ENCODE measurements at regions not wholly inside any gene's neighbourhood (a gene's known extent, or its start where the extent isn't known, plus 50 kb on each side); places are given as distances from the start of the nearest gene placed in this dataset.
"Not testable (repeated sequence)": the region's sequence is repeated elsewhere in the genome, so short reads cannot be mapped to it uniquely, and the experiment has no call there.

- intact Hi-C loops (cut with DNase I): no loop called here
- H3K36me3 ChIP-seq: no peaks in the 10 kb centered on the region
- H3K9me3 ChIP-seq: no peaks in the 10 kb centered on the region
- no peak overlapping the region for H3K27ac ChIP-seq
- H3K27me3 ChIP-seq: no peaks in the 10 kb centered on the region
- DNase-seq: no peak
- TF ChIP-seq EP300 (IDR thresholded peaks at IDR 0.05): no peak
- no peak for TF ChIP-seq CTCF (IDR thresholded peaks at IDR 0.05)
- no peak for TF ChIP-seq POLR2A (IDR thresholded peaks at IDR 0.05)
- no peaks in the 10 kb centered on the region for H3K4me1 ChIP-seq (ENCODE audit: insufficient read depth)
- H3K4me3 ChIP-seq: no peak overlapping the region
- 89 to 95% (median 90%) methylated on average over 2 of the region's 2 CpGs for WGBS, 3 donors
Measured at GRCh38 chr11:45741582-45741981, 63.4 kb upstream of the SLC35C1 start.

- no peak for TF ChIP-seq EP300 (IDR thresholded peaks at IDR 0.05)
- TF ChIP-seq CTCF (IDR thresholded peaks at IDR 0.05): no peak
- TF ChIP-seq POLR2A (IDR thresholded peaks at IDR 0.05): no peak
- Histone ChIP-seq H3K4me3 (no peak overlapping the region), H3K9me3 (no peaks in the 10 kb centered on the region), H3K36me3 (no peaks in the 10 kb centered on the region), H3K27ac (no peak overlapping the region), H3K27me3 (no peaks in the 10 kb centered on the region), H3K4me1 (ENCODE audit: insufficient read depth) (no peaks in the 10 kb centered on the region)
- intact Hi-C loops (cut with DNase I): no loop called here
- no peak for DNase-seq
- WGBS, 3 donors: 56 to 62% (median 57%) methylated on average over 2 of the region's 2 CpGs
Measured at GRCh38 chr11:45741032-45741431, 63.9 kb upstream of the SLC35C1 start.

GRCh38 chr11:45739866-45740265, 65.1 kb upstream of the SLC35C1 start:
- Histone ChIP-seq H3K36me3 (no peaks in the 10 kb centered on the region), H3K27ac (no peak overlapping the region), H3K4me1 (ENCODE audit: insufficient read depth) (no peaks in the 10 kb centered on the region), H3K4me3 (no peak overlapping the region), H3K27me3 (no peaks in the 10 kb centered on the region), H3K9me3 (no peaks in the 10 kb centered on the region)
- intact Hi-C loops (cut with DNase I): no loop called here
- WGBS, 3 donors: 89 to 93% (median 91%) methylated on average over 3 of the region's 3 CpGs
- no peak for TF ChIP-seq EP300 (IDR thresholded peaks at IDR 0.05)
- TF ChIP-seq CTCF (IDR thresholded peaks at IDR 0.05): no peak
- TF ChIP-seq POLR2A (IDR thresholded peaks at IDR 0.05): no peak
- DNase-seq: no peak

GRCh38 chr11:45739071-45739470, 65.9 kb upstream of the SLC35C1 start:
- H3K4me1 ChIP-seq (ENCODE audit: insufficient read depth); H3K4me3 ChIP-seq; H3K36me3 ChIP-seq; DNase-seq; H3K9me3 ChIP-seq; H3K27ac ChIP-seq; intact Hi-C loops (cut with DNase I); H3K27me3 ChIP-seq: not testable (repeated sequence)
- WGBS, 3 donors: 94 to 97% (median 96%) methylated on average over 16 to 19 of the region's 22 CpGs

- H3K4me3 ChIP-seq; H3K27ac ChIP-seq; H3K4me1 ChIP-seq (ENCODE audit: insufficient read depth); intact Hi-C loops (cut with DNase I); H3K36me3 ChIP-seq; H3K9me3 ChIP-seq; DNase-seq; H3K27me3 ChIP-seq: not testable (repeated sequence)
- WGBS, 3 donors: 92% methylated on average over 16 of the region's 37 CpGs; no CpG with 5 or more reads in 2 of the 3 donors
Measured at GRCh38 chr11:45738194-45738593, 66.8 kb upstream of the SLC35C1 start.

GRCh38 chr11:45737056-45737455, 67.9 kb upstream of the SLC35C1 start:
- Histone ChIP-seq H3K36me3 (no peaks in the 10 kb centered on the region), H3K27ac (no peak overlapping the region), H3K4me3 (no peak overlapping the region), H3K27me3 (no peaks in the 10 kb centered on the region), H3K9me3 (no peaks in the 10 kb centered on the region), H3K4me1 (ENCODE audit: insufficient read depth) (no peaks in the 10 kb centered on the region)
- 74 to 79% (median 79%) methylated on average over 4 of the region's 4 CpGs for WGBS, 3 donors
- TF ChIP-seq EP300 (IDR thresholded peaks at IDR 0.05) (no peak), CTCF (IDR thresholded peaks at IDR 0.05) (no peak)
- intact Hi-C loops (cut with DNase I): no loop called here
- DNase-seq: no peak
